ENCODE measurements at regions not wholly inside any gene's neighbourhood (a gene's known extent, or its start where the extent isn't known, plus 50 kb on each side); places are given as distances from the start of the nearest gene placed in this dataset.

- no peaks in the 10 kb centered on the region for H3K9me3 ChIP-seq (ENCODE audit: control insufficient read depth, insufficient read depth, low read depth, low read length)
- POLR2A ChIA-PET: no interaction called here
- TF ChIP-seq YY2 (tag by site-specific recombination; IDR thresholded peaks at IDR 0.05) (no peak), ZNF335 (tag by site-specific recombination; conservative IDR thresholded peaks at IDR 0.05) (no peak), ZNF785 (tag by site-specific recombination; IDR thresholded peaks at IDR 0.05) (no peak), ZNF23 (tag by site-specific recombination; IDR thresholded peaks at IDR 0.05; ENCODE audit: borderline replicate concordance) (no peak), ZNF248 (tag by site-specific recombination; IDR thresholded peaks at IDR 0.05) (no peak), ZNF140 (tag by site-specific recombination; IDR thresholded peaks at IDR 0.05) (no peak), ZNF223 (tag by site-specific recombination; IDR thresholded peaks at IDR 0.05) (no peak), PRDM4 (tag by site-specific recombination; IDR thresholded peaks at IDR 0.05) (no peak), ZNF174 (tag by site-specific recombination; IDR thresholded peaks at IDR 0.05) (no peak), ZNF473 (tag by site-specific recombination; IDR thresholded peaks at IDR 0.05) (no peak), BCL11B (tag by site-specific recombination; IDR thresholded peaks at IDR 0.05; ENCODE audit: low read depth) (no peak), ZBTB7A (tag by site-specific recombination; IDR thresholded peaks at IDR 0.05; ENCODE audit: low read depth) (no peak), ZNF394 (tag by site-specific recombination; IDR thresholded peaks at IDR 0.05; ENCODE audit: borderline replicate concordance) (no peak), HOXD13 (CRISPR knock-in tag; IDR thresholded peaks at IDR 0.05; ENCODE audit: borderline replicate concordance) (no peak)
- TF ChIP-seq, protein P1, sequence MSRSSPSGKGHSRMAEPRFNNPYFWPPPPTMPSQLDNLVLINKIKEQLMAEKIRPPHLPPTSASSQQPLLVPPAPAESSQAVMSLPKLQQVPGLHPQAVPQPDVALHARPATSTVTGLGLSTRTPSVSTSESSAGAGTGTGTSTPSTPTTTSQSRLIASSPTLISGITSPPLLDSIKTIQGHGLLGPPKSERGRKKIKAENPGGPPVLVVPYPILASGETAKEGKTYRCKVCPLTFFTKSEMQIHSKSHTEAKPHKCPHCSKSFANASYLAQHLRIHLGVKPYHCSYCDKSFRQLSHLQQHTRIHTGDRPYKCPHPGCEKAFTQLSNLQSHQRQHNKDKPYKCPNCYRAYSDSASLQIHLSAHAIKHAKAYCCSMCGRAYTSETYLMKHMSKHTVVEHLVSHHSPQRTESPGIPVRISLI (tag by site-specific recombination; IDR thresholded peaks at IDR 0.05): no peak
- TF ChIP-seq, protein P2, sequence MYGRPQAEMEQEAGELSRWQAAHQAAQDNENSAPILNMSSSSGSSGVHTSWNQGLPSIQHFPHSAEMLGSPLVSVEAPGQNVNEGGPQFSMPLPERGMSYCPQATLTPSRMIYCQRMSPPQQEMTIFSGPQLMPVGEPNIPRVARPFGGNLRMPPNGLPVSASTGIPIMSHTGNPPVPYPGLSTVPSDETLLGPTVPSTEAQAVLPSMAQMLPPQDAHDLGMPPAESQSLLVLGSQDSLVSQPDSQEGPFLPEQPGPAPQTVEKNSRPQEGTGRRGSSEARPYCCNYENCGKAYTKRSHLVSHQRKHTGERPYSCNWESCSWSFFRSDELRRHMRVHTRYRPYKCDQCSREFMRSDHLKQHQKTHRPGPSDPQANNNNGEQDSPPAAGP (tag by site-specific recombination; IDR thresholded peaks at IDR 0.05): no peak
- H3K27ac ChIP-seq (ENCODE audit: extremely low read depth, low read depth, low read length): no peak overlapping the region
- H3K36me3 ChIP-seq (ENCODE audit: control insufficient read depth in 2 of 2, insufficient read depth in 1 of 2, low read length in 2 of 2): no peaks in the 10 kb centered on the region; a peak in 1 of 3 replicates
- H3K4me3 ChIP-seq (ENCODE audit: low read depth, low read length): no peak overlapping the region
- H3K4me1 ChIP-seq (ENCODE audit: control insufficient read depth, insufficient read depth, low read length): no peaks in the 10 kb centered on the region
- CTCF ChIA-PET: interaction anchor here (0.6 to 1.6 kb wide), 2 partner anchors 10 to 130 kb away, joined by 3 to 4 read pairs; no protein-coding TSS in a partner anchor
Observed at GRCh38 chrX:130990723-130991122, 67.4 kb upstream of the ARHGAP36 start.

- no peaks in the 10 kb centered on the region for H3K36me3 ChIP-seq (ENCODE audit: control insufficient read depth in 2 of 2, insufficient read depth in 1 of 2, low read length in 2 of 2)
- CTCF ChIA-PET: interaction anchor here (0.6 to 2.3 kb wide), 35 partner anchors 8 to 1570 kb away, joined by 3 to 19 read pairs (median 4); no protein-coding TSS in a partner anchor
- H3K4me3 ChIP-seq (ENCODE audit: low read depth, low read length): no peak overlapping the region
- POLR2A ChIA-PET: no interaction called here
- TF ChIP-seq REST (tag by site-specific recombination; IDR thresholded peaks at IDR 0.05) (no peak), ZNF654 (tag by site-specific recombination; IDR thresholded peaks at IDR 0.05; ENCODE audit: low read depth) (peak; percentile 68)
- no peaks in the 10 kb centered on the region for H3K4me1 ChIP-seq (ENCODE audit: control insufficient read depth, insufficient read depth, low read length)
- H3K9me3 ChIP-seq (ENCODE audit: control insufficient read depth, insufficient read depth, low read depth, low read length): no peaks in the 10 kb centered on the region; the same call in 1 of the 2 replicates
- no peak overlapping the region for H3K27ac ChIP-seq (ENCODE audit: extremely low read depth, low read depth, low read length)
Observed at GRCh38 chrX:130994671-130995070, 63.5 kb upstream of the ARHGAP36 start.

Measured in HEK293 (cell line).